ENCODE measurements at regions not wholly inside any gene's neighbourhood (a gene's known extent, or its start where the extent isn't known, plus 50 kb on each side); places are given as distances from the start of the nearest gene placed in this dataset.

DNA sequence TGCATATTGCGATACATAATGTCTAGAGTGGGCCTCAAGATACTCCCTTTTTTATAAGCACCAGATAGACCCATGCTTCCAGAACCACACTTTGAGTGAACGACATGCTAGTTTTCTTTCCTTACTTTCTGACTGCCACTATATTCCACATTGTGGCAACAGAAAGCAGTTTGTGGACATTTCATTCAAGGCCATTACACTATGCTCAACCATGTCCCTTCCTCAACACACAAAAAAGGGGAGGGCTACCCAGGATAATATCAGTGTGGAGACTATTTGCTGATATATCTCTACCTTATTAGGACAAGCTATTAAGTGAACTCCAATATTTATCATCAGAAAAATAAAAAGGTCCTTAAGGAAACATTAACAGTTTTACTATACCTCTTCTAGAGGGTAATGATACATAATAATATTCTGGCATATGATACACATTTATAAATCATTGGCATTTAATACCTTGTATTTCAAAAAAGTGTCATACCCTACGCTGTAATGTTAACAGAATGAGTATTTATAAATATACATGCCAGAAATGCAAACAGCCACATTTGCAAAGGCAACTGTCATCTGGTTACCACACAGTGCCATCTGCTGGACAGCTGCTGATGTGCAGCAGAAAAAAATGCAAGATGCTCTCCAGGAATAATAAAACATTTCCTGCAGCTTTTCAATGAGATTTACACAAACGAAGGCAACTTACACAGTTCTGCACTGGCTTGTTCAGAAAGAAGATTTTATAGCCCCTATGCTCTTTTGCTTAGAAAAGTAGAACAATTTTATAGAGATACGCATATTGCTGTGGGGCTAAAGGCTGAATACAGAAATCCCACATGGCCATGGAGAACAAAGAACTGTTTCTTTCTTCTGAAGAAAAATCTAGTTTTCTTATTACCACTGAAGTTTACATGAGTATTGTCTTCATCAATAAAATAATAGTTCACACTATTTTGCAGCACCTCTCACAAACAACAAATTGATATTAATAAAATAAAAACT, 182.2 kb upstream of the GRIP1 start:
- Histone ChIP-seq H3K27ac (no peak overlapping the region), H3K36me3 (no peaks in the 10 kb centered on the region), H3K4me1 (peaks cover 0 to 24% (median 8%) of the 10 kb centered on the region in 4 donors), H3K27me3 (no peaks in the 10 kb centered on the region), H3K4me3 (no peak overlapping the region), H3K9me3 (no peaks in the 10 kb centered on the region)
- DNase-seq = peak; percentile 63
- intact Hi-C loops (cut with DNase I) = loop anchor here (1.0 kb wide), 1 partner anchor 172 kb away; no protein-coding TSS in a partner anchor
- TF ChIP-seq, protein P1, sequence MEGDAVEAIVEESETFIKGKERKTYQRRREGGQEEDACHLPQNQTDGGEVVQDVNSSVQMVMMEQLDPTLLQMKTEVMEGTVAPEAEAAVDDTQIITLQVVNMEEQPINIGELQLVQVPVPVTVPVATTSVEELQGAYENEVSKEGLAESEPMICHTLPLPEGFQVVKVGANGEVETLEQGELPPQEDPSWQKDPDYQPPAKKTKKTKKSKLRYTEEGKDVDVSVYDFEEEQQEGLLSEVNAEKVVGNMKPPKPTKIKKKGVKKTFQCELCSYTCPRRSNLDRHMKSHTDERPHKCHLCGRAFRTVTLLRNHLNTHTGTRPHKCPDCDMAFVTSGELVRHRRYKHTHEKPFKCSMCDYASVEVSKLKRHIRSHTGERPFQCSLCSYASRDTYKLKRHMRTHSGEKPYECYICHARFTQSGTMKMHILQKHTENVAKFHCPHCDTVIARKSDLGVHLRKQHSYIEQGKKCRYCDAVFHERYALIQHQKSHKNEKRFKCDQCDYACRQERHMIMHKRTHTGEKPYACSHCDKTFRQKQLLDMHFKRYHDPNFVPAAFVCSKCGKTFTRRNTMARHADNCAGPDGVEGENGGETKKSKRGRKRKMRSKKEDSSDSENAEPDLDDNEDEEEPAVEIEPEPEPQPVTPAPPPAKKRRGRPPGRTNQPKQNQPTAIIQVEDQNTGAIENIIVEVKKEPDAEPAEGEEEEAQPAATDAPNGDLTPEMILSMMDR (IDR thresholded peaks at IDR 0.05) = peak; percentile 58 to 84 (median 66)
- no peak for TF ChIP-seq EP300 (IDR thresholded peaks at IDR 0.05)
- no peak for TF ChIP-seq POLR2A (IDR thresholded peaks at IDR 0.05)
- TF ChIP-seq POLR2AphosphoS5 (IDR thresholded peaks at IDR 0.05) = no peak
- WGBS, 2 donors = 40 to 44% methylated on average over 5 of the region's 5 CpGs

DNA sequence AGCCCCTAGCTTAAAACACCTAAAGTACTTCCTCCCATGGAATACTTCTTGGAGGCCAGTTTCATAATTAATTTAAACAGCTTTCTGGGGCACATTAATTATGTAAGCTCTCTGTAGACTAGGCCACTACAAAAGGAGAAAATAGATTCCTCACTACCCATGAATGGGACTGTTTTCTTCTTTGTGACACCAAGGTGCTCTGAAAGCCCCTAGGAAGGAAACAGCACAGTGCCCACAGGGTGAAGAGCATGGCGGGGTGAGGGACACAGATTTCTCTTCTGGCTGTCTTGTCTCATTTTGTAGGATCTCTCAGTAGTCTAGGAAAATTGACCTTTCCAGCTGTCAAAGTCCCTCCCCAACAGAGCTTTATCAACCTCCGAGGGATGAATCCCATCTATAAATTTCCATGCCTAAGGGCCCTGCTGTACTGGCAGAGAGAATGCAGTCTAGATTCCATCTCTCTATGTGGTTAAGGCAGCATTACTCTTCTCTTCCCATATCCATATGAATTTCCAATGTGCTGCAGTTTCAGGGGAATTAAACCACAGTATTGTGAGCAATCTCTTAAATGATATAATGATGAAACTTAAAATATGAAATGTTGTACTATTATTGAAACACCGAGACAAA, 183.6 kb upstream of the GRIP1 start:
- Histone ChIP-seq H3K4me3 (no peak overlapping the region), H3K36me3 (no peaks in the 10 kb centered on the region), H3K9me3 (no peaks in the 10 kb centered on the region), H3K27ac (no peak overlapping the region), H3K4me1 (peaks cover 0 to 24% (median 8%) of the 10 kb centered on the region in 4 donors), H3K27me3 (no peaks in the 10 kb centered on the region)
- no peak for TF ChIP-seq POLR2A (IDR thresholded peaks at IDR 0.05)
- TF ChIP-seq EP300 (IDR thresholded peaks at IDR 0.05) = no peak
- TF ChIP-seq POLR2AphosphoS5 (IDR thresholded peaks at IDR 0.05) = no peak
- TF ChIP-seq, protein P1 (IDR thresholded peaks at IDR 0.05) = no peak
- WGBS, 2 donors = 90% methylated on average over 3 of the region's 3 CpGs
- intact Hi-C loops (cut with DNase I) = no loop called here
- DNase-seq = no peak

DNA sequence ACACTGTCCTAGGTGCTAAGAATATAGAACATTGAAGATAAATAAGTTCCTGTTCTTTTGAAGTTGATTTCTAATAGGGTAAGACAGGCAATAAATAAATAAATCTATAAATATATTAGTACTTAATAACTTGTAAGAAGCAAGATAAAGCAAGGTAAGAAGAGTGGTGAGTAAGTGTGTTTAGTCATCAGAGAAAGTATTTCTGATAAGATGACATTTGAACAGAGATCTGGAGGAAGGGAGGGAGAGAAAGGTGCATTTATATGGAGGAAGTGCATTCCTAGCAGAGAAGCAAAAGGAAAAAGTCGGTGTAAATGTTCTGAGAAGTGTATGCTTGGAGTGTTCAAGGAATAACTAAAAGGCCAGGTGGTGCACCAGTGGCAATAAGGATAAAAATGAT, 184.4 kb upstream of the GRIP1 start:
- TF ChIP-seq POLR2A (IDR thresholded peaks at IDR 0.05) (no peak), POLR2AphosphoS5 (IDR thresholded peaks at IDR 0.05) (no peak), EP300 (IDR thresholded peaks at IDR 0.05) (no peak)
- TF ChIP-seq, protein P1 (IDR thresholded peaks at IDR 0.05) = no peak
- H3K4me3 ChIP-seq = no peak overlapping the region
- intact Hi-C loops (cut with DNase I) = no loop called here
- no peaks in the 10 kb centered on the region for H3K27me3 ChIP-seq
- no peaks in the 10 kb centered on the region for H3K9me3 ChIP-seq
- H3K36me3 ChIP-seq = no peaks in the 10 kb centered on the region
- no peak overlapping the region for H3K27ac ChIP-seq
- DNase-seq = no peak
- whole genome bisulfite sequencing, 2 donors = 0 to 25% methylated on average over 1 of the region's 1 CpG
- peaks cover 0 to 24% (median 8%) of the 10 kb centered on the region in 4 donors for H3K4me1 ChIP-seq

DNA sequence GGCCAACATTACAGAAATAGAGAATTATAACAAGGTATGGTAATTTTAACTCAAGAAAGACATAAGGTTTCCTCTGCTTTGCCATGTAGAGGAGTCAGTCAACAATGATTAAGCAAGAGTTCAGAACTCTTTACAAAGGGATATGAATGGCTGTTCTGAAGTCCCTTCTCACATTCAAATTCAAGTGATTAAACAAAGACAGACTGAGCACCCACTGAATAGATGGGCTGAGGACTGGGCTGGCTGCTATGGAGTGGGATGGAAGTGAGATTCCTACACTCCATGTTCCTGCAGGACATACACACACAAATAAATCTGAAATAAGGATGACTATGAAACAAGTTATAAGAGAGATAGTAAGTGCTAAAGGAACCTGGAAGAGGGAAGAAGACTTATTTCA, 199.0 kb upstream of the GRIP1 start:
- H3K27ac ChIP-seq = no peak overlapping the region
- no peaks in the 10 kb centered on the region for H3K9me3 ChIP-seq
- DNase-seq = no peak
- no peaks in the 10 kb centered on the region for H3K27me3 ChIP-seq
- no peak overlapping the region for H3K4me3 ChIP-seq
- peaks cover 0 to 9% (median 6%) of the 10 kb centered on the region in 4 donors for H3K4me1 ChIP-seq
- intact Hi-C loops (cut with DNase I) = no loop called here
- H3K36me3 ChIP-seq = no peaks in the 10 kb centered on the region
- no peak for TF ChIP-seq EP300 (IDR thresholded peaks at IDR 0.05)
- no peak for TF ChIP-seq POLR2A (IDR thresholded peaks at IDR 0.05)
- TF ChIP-seq, protein P1 (IDR thresholded peaks at IDR 0.05) = no peak
- no peak for TF ChIP-seq POLR2AphosphoS5 (IDR thresholded peaks at IDR 0.05)
